ENCODE measurements at regions not wholly inside any gene's neighbourhood (a gene's known extent, or its start where the extent isn't known, plus 50 kb on each side); places are given as distances from the start of the nearest gene placed in this dataset.

DNA sequence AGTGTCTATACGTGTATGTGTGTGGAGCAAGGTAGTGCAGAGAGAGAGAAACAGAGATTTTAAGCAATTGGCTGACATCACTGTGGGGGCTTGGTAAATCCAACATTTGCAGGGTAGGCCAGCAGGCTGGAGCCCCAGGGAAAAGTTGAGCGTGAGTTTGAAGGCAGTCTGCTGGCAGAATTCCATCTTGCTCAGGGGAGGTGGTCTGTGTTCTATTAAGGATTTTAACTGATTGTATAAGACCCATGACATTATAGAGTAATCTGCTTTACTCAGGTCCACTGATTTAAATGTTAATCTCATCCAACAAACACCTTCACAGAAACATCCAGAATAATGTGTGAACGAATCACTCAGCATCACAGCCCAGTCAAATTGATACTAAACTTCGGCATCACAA is 912.9 kb downstream of the GRM8 start:
- no peaks in the 10 kb centered on the region for H3K4me1 ChIP-seq (replicated peaks in 1 of 2)
- H3K9me3 ChIP-seq (replicated peaks in 1 of 3): no peaks in the 10 kb centered on the region
- H3K4me3 ChIP-seq: no peak overlapping the region
- DNase-seq: no peak
- H3K27me3 ChIP-seq: no peaks in the 10 kb centered on the region
- 60 to 70% (median 64%) methylated on average over 4 of the region's 4 CpGs for WGBS, 4 donors
- no peak for TF ChIP-seq POLR2A (IDR thresholded peaks at IDR 0.05)
- TF ChIP-seq, protein P1, sequence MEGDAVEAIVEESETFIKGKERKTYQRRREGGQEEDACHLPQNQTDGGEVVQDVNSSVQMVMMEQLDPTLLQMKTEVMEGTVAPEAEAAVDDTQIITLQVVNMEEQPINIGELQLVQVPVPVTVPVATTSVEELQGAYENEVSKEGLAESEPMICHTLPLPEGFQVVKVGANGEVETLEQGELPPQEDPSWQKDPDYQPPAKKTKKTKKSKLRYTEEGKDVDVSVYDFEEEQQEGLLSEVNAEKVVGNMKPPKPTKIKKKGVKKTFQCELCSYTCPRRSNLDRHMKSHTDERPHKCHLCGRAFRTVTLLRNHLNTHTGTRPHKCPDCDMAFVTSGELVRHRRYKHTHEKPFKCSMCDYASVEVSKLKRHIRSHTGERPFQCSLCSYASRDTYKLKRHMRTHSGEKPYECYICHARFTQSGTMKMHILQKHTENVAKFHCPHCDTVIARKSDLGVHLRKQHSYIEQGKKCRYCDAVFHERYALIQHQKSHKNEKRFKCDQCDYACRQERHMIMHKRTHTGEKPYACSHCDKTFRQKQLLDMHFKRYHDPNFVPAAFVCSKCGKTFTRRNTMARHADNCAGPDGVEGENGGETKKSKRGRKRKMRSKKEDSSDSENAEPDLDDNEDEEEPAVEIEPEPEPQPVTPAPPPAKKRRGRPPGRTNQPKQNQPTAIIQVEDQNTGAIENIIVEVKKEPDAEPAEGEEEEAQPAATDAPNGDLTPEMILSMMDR (IDR thresholded peaks at IDR 0.05): no peak
- no peak overlapping the region for H3K27ac ChIP-seq
- H3K36me3 ChIP-seq (replicated peaks in 1 of 2): no peaks in the 10 kb centered on the region
- intact Hi-C loops (cut with DNase I): no loop called here

DNA sequence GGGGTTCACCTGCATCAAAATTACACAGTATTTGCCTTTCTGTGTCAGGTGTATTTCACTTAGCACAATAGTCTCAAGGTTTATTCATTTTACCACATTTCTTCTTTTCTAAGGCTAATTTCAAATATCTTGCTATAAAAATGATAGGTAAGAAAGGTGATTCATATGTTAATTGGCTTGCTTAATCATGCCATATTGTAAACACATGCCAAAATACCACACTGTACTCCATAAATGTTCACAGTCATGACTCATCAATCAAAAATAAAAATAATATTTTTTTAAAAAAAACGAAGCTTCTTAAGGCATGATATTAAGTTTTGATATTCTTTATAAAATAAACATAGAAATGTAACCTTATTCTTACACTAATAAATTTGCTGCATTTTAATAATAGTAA is 947.1 kb downstream of the GRM8 start:
- no peaks in the 10 kb centered on the region for H3K36me3 ChIP-seq (replicated peaks in 1 of 2)
- WGBS, 4 donors: 47 to 67% (median 59%) methylated on average over 1 of the region's 1 CpG
- H3K9me3 ChIP-seq (replicated peaks in 1 of 3): no peaks in the 10 kb centered on the region
- H3K27me3 ChIP-seq: no peaks in the 10 kb centered on the region
- DNase-seq: no peak
- H3K4me3 ChIP-seq: no peak overlapping the region
- intact Hi-C loops (cut with DNase I): no loop called here
- TF ChIP-seq, protein P1 (IDR thresholded peaks at IDR 0.05): no peak
- no peak for TF ChIP-seq POLR2A (IDR thresholded peaks at IDR 0.05)
- H3K27ac ChIP-seq: no peak overlapping the region
- no peaks in the 10 kb centered on the region for H3K4me1 ChIP-seq (replicated peaks in 1 of 2)

DNA sequence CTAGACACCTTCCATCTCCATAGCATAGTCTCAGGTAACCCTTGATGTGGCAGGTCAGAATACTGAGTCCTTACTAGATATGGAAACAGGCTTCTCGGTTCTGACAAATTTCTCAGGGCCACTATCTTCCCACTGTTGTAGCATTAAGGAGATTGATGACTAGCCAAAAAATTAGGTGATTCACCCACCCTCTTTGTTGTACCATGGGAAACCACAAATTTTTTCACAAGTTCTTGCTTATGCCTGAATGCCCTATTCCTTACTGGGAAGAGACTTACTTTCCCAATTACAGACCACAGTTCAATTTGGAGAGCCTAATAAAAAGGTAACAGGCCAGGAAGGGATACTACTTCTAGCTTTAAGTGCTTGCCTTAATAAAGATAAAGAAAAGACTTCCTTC is 948.8 kb downstream of the GRM8 start:
- Histone ChIP-seq H3K36me3 (replicated peaks in 1 of 2) (no peaks in the 10 kb centered on the region), H3K27ac (no peak overlapping the region), H3K27me3 (no peaks in the 10 kb centered on the region), H3K4me3 (no peak overlapping the region), H3K9me3 (replicated peaks in 1 of 3) (no peaks in the 10 kb centered on the region), H3K4me1 (replicated peaks in 1 of 2) (no peaks in the 10 kb centered on the region)
- intact Hi-C loops (cut with DNase I): no loop called here
- no peak for TF ChIP-seq POLR2A (IDR thresholded peaks at IDR 0.05)
- TF ChIP-seq, protein P1 (IDR thresholded peaks at IDR 0.05): no peak
- WGBS, 4 donors: 76 to 100% (median 83%) methylated on average over 1 of the region's 1 CpG
- DNase-seq: no peak

DNA sequence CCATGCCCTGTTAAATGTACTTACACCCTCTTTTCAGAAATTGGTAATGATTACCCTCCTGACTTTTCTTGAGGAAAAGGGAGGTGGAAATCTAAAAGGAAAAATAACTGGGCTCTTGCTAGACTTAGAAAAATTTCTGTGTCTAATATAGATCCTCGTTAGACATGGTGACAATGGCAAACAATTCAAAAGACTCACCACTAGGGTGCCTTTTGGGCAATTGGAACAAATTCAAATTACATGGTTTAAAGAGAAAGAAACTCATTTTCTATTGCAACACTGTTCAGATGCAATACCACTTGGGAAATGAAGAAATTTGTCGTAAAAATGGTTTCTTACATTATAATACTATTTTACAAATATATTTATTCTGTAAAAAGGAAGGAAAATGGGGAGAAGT is 950.1 kb downstream of the GRM8 start:
- Histone ChIP-seq H3K4me1 (replicated peaks in 1 of 2) (no peaks in the 10 kb centered on the region), H3K9me3 (replicated peaks in 1 of 3) (peaks cover 0 to 4% (median 0%) of the 10 kb centered on the region in 3 donors), H3K4me3 (no peak overlapping the region), H3K27ac (no peak overlapping the region), H3K36me3 (replicated peaks in 1 of 2) (no peaks in the 10 kb centered on the region), H3K27me3 (no peaks in the 10 kb centered on the region)
- DNase-seq: no peak
- TF ChIP-seq POLR2A (IDR thresholded peaks at IDR 0.05): no peak
- TF ChIP-seq, protein P1 (IDR thresholded peaks at IDR 0.05): peak in 1 of 6 experiments; percentile 1
- WGBS, 4 donors: 61 to 63% (median 62%) methylated on average over 2 of the region's 2 CpGs
- intact Hi-C loops (cut with DNase I): no loop called here

All from adrenal gland (tissue), 9 donors.